HG03571 (cell line): ENCODE measurements at regions not wholly inside any gene's neighbourhood (a gene's known extent, or its start where the extent isn't known, plus 50 kb on each side); places are given as distances from the start of the nearest gene placed in this dataset.
"Not testable (repeated sequence)": the region's sequence is repeated elsewhere in the genome, so short reads cannot be mapped to it uniquely, and the experiment has no call there.

Experiments
- ATAC-seq: cut with Tn5 transposase; IDR thresholded peaks from one replicate; pipeline ENCODE4 v1.9.1; 2021; ENCODE audit not compliant: unreplicated experiment

DNA sequence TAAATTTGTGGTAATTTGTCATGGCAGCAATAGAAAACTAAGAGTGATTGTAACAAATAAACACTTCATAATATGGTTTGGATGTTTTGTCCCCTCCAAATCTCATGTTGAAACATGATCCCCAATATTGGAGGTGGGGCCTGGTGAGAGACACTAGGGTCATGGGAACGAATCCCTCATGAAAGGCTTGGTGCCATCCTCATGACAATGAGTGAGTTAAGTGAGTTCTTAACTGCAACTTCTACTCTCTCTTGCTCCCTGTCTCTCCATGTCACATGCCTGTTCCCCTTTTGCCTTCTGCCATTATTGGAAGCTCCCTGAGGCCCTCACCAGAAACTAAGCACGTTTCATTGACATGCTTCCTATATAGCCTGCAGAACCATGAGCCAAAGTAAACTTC lies 1233.2 kb downstream of the OLFM4 start:
- ATAC-seq, result no peak

DNA sequence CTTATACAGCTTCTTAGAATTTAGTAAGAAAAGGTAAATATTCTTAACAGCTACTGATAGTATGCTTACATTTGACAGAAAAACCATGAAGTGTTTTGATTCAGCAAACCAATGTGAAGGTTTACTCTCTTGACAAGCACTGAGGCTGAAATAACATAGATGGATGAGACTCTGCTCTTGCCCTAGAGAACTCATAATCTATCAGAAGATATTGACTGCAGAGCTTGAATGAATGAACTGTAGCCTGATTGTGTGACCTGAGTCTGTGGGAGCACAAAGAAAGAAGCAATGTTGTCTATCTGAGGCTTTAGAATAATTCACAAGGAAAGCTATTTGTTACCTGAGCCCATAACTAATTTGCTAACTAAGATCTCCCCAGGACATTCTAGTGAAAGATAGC lies 1235.3 kb downstream of the OLFM4 start:
- no peak for ATAC-seq

DNA sequence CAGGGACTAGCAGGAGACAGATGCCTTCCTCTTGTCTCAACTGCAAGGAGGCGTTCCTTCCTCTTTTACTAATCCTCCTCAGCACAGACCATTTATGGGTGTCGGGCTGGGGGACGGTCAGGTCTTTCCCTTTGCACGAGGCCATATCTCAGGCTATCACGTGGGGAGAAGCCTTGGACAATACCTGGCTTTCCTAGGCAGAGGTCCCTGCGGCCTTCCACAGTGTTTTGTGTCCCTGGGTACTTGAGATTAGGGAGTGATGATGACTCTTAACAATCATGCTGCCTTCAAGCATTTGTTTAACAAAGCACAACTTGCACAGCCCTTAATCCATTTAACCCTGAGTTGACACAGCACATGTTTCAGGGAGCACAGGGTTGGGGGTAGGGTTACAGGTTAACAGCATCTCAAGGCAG lies 1238.6 kb downstream of the OLFM4 start:
- not testable (repeated sequence) for ATAC-seq

DNA sequence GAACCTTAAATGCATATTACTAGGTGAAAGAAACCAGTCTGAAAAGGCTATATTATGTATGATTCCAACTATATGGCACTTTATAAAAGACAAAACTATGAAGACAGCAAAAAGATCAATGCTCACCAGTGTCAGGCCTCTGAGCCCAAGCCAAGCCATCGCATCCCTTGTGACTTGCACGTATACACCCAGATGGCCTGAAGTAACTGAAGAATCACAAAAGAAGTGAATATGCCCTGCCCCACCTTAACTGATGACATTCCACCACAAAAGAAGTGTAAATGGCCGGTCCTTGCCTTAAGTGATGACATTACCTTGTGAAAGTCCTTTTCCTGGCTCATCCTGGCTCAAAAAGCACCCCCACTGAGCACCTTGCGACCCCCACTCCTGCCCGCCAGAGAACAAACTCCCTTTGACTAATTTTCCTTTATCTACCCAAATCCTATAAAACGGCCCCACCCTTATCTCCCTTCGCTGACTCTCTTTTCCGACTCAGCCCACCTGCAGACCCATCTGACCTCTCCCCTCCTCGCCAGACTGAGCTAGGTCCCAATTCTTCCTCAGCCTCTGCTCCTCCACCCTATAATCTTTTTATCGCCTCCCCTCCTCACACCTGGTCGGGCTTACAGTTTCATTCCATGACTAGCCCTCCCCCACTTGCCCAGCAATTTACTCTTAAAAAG lies 1239.5 kb downstream of the OLFM4 start:
- ATAC-seq, result not testable (repeated sequence)

DNA sequence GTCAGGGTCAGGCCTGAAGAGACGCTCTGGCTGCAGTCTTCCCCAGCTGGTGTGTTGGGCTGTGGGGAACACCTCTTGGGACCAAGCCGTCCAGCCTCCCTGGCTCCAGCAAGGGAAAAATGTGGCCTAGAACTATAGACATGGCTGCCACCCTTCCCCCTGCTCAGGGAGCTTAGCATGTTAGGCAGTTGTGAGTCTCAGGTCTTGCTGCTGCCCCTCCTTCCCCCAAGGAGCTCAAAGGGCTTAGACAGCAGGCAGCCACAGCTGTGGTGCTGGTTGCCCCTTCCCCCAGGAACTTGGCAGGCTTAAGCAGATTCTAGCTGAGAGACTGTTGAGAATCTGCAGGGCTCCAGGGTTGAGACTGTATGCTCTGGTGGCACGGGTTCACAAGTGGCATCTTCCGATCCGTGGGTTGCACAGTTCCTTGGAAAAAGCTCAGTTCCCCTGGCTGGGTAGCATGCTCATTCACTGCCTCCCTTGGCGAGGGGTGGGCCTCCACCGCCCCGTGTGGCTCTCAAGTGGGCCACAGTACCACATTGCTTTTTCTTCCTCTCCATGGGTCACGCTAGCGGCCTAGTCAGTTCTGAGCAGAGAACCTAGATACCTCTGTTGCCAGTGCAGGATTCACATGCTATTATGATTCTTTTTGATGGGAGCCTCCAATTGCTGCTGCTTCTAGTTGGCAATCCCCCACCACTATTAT lies 1258.6 kb downstream of the OLFM4 start:
- ATAC-seq, result no peak

DNA sequence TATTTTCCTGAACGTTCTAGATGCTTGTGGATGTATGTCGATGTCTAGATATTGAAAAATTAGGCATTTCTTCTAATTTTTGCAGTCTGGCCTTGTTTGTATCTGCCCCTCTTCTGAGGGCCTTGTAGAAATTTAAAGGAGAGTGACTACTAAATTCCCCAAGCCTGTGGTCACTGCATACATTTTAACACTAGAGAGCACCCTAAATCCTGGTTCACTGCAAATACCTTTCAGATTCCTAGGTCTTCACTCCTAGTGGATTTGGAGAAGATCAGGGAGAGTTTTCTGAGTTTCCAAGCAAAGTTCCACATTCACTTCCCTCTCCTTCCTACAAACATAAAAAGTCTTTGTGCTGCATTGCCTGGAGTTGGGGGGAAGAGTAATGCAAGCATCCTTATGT lies 1272.5 kb downstream of the OLFM4 start:
- ATAC-seq, result no peak

DNA sequence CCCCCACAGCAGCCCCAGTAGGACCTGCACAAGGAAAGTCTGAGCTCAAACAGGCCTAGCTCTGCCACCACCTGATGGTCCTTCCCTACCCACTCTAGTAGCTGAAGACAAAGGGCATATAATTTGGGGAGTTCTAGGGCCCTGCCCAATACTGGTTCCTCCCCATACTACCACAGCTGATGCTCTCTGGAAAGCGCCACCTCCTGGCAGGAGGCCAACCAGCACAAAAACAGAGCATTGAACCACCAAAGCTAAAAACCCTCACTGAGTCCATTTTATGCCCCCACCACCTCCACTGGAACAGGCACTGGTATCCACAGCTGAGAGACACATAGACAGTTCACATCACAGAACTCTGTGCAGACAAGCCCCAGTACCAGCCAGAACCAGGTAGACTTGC lies 1276.8 kb downstream of the OLFM4 start:
- ATAC-seq, result no peak

DNA sequence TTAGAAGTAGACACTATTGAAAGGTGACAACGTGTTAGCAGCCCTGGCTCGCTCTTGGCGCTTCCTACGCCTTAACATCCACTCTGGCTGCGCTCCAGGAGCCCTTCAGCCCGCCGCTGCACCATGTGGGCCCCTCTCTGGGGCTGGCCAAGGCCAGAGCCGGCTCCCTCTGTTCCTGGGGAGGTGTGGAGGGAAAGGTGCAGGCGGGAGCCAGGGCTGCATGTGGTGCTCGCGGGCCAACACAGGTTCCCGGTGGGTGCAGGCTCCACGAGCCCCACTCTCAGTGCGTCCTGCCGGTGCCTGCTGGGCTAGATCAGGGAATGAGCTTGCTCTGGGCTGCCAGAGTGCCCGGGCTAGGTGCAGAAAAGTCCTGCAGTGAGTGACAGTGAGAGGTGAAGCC lies 1284.3 kb downstream of the OLFM4 start:
- ATAC-seq, result no peak

DNA sequence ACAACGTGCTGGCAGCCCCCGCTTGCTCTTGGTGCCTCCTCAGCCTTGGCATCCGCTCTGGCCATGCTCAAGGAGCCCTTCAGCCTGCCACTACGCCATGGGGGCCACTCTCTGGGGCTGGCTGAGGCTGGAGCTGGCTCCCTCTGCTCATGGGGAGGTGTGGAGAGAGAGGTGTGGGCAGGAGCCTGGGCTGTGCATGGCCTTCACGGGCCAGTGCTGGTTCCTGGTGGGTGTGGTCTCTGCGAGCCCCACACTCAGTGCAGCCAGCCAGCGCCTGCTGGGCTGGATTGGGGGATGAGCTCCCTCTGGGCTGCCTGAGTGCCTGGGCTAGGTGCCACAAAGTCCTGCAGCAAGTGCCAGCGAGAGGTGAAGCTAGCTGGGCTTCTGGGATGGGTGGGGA lies 1289.1 kb downstream of the OLFM4 start:
- ATAC-seq, result no peak

DNA sequence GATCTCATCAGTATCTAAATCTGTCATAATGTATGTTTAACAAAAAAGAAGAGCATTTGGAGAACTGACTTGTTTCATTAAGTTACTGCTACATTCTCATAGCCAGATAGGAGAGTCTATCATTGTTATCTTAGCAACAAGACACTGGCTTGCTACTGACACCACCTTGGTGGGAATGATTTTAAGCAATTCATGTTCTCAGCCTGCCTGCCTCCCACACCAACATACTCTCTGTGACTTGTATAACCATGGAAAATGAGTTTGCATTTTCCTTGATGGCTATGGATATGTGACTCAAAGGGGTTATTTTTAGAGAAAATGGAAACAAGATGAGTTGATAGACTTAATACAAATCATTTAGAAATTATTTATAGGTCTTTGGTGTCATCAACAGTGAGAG lies 1308.9 kb downstream of the OLFM4 start:
- ATAC-seq, result no peak

DNA sequence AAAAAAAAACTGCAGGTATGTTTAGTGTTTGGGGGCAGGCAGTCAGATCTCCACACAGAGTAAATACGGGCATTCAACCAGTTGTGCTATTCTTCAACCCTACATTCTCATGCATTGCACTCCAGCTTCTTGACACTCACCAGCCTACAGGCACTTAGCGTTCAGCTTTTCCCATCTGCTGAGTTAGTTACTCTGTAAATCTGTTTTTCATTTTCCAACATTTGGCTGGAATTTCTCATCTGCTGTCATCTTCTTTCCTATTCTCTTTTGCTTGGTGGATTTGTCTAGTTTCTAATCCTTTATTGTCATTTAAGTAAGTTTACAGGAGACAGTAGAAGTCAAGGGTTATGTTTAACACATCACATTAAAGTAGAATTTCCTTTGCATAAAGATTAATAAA lies 1318.9 kb downstream of the OLFM4 start:
- ATAC-seq, result no peak

DNA sequence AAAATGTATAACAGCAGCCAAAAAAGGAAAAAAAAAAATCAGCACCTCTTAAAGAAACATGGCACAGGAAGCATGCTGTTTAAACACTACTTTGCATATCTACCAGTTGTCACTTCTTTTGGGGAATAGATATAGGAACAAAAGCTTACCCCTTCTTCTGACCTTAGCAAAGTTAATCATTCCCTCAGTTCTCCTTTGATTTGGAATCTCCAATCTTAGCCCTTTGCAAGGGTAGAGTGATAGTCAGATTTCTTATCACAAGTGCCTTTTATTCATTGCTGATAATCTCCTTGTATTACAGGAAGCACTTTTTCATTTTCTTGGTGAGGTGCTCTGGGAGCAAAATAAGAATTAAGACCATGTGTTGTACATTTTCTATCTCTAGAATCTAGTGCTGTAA lies 1327.6 kb downstream of the OLFM4 start:
- ATAC-seq, result no peak

DNA sequence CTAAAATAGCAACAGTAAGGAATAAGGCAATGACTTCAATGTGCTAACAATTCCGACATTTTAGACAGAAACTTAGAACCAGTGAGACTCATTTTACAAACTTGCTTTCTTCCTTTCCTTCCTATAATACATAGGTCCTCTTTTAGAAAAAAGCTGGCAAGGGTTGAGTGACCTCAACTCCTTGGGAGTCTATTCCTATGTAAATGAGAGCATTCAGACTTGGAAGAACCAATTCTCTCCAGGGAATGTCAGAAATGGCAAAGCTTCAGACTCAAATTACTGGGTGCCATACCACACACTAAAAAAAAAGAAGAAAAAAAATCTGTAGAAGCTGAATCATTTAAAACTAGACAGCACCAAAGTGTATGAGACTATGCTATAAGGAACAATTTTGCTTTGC lies 1328.2 kb downstream of the OLFM4 start:
- ATAC-seq, result no peak

DNA sequence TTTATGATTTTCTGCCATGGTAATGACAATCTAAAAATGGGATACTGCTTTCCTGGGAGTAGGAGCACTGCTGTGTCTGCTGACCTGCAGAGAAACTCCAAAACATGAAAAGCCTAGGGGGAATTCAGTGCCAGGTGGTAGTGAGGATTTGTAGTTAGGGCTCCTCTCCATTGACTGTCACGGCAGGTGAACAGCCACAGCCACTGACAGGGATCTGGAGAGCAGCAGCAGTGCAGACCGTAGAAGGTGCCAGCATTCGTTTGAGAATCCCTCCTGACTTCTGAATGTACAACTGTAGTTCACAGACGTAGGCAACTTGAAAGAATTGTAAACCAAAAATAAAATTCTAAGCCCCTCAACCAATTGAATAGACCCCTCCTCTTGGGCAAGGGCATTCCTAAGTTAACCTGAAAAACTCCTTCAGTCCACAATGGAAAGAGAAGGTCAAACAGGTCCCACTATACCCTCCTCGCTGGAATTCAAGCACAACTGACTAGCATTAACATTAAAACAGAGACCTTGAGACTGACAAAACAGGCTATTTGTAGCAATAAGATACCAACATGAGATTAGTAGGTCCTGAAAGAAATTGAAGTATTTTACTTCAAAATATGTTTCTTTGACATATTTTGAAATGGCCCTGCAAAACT lies 1328.8 kb downstream of the OLFM4 start:
- no peak for ATAC-seq

DNA sequence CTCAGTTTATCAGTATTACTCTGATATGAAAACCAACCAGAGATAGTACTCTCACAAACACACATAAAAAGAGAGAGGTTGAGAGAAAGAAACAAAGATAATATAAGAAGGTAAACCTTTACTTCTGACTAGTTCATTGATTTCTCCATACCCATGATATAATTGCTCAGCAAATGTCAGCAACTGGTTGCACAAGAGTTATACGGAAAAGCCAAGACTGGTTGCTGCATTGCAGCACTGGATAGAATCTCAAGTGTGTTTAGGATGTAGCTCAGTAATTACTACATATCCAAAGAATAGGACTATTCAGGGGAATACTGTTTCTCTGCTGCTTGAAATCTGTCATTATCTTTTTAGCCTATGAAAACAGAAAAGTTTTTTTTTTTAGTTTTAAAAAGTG lies 1332.8 kb downstream of the OLFM4 start:
- ATAC-seq, result no peak

DNA sequence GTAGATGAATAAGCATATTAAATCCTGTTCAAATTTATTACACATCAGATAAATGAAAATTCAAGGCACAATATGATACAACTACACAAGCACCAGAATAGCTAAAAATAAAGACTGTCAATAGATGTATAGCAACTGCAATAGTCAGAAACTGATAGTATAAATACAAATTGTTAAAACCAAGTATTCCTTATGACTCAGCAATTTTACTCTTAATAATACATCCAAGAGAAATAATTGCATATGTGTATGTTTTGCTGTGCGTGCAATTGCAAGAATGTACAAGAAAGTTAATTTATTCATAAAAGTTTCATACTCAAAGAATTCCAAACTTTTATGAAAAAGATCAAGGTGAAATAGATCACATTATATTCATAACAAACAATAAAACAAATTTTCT lies 1338.1 kb downstream of the OLFM4 start:
- ATAC-seq, result no peak

DNA sequence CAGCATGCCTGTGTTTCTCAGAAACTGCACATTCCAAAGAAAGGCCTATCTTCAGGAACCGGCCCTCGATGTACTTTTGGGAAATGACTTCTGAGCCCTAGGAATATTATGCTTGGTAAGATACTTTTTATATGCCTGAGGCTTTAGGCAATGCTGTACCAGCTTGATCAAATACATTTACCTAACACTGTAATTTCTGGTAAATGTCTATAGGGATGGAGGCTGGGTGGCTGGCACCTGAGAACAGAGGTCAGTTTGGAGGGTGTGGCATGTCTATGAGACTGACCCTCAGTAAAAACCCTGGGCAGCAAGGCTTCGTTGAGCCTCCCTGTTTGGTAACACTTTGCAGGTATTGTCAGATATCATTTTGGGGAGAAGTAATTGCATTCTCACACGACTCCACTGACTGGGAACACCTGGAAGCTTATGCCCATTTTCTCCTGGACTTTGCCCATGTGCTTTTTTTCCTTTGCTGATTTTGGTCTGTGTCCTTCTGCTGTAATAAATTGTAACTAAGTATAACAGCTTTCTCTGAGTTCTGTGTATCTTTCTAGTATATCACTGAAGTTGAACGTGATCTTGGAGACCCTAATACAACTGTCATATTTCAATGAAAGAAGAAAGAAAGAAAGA lies 1339.1 kb downstream of the OLFM4 start:
- no peak for ATAC-seq

DNA sequence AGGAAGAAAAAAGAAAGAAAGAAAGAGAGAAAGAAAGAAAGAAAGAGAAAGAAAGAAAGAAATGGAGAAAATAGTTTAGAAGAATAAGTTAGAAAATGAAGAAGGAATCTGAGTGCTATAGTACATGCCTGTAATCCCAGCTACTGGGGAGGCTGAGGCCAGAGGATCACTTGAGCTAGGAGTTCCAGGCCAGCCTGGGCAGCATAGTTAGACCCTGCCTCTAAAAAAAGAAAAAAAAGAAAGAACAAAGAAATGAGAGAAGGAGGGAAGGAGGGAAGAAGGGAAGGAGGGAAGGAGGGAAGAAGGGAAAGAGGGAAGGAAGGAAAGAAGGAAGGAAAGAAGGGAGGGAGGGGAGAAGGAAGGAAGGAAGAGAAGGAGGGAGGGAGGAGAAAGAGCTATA lies 1339.8 kb downstream of the OLFM4 start:
- no peak for ATAC-seq

DNA sequence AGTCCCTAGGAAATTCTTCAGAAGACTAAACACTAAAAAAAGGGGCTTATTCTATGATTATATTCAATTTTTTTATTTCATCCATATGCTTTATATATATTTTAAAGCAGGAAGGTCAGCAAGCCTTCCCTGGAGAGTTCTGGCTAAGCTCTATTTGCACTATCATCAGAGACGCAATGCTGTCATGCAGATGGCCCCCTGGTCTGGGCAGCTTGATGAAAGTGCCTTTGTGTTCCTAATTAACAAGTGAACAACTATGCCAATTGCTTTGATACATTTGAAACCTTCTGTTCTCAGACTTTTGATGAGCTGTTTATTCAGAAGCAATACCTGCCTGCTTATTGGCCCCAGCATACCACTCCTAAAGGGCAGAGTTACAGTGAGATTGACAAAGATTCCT lies 1344.6 kb downstream of the OLFM4 start:
- ATAC-seq, result no peak

DNA sequence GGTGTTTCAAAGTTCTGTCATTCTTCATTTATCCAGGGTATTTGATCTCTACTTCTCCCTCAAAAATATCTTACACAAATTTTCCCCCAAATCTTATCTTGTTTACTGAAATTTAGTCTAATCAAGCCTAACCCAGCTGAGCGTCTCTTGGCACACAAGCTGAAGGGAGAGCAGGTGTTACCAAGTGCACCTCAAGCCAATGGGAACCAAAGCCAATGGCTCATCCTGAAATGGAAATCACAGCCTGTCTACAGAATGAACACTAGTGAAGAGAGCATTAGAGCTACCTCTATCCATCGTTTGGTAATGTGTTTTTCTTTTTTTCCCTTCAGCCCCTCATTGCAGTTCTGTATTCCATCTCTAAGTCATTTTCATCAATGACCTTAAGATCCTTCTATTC lies 1350.8 kb downstream of the OLFM4 start:
- ATAC-seq, result no peak

DNA sequence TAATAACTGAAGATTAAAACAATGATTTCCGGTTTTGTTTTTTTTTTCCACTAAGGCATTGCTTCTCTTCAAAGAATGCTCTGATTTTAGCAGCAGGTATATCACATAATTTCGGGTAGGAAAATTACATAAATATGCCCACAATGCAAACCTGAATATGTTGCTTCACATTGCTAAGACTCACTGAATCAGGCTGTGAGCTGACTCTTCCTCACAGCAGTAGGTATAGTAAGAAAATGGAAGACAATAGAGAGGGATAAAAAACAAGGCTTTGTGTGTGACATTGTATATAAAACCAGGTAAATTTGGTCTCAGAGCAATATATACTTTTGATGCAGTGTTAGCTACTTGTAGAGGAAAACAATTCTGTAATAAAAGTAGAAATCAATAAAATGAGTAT lies 1355.0 kb downstream of the OLFM4 start:
- no peak for ATAC-seq

DNA sequence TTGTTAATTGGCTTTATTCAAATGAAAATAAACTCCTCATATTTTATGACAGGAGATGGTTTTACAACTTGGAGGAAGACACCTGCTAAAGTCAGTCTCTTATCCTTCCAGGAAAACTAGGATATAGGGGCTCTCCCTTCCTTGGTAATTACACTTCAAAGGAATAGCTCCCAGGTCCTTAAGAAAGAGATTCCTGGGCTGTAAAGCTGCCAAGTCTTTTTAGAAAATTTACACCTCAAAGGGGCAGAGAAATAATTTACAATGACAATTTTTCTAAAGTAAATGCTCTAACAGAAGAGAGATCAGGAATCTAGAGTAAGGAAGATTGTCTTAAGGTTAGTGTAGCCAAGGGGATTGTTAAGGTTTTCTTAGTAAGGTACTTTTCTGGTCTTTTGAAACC lies 1359.0 kb downstream of the OLFM4 start:
- no peak for ATAC-seq
